CD4-positive, alpha-beta T cell (primary cell): ENCODE measurements at regions not wholly inside any gene's neighbourhood (a gene's known extent, or its start where the extent isn't known, plus 50 kb on each side); places are given as distances from the start of the nearest gene placed in this dataset.

Source experiments
- ATAC-seq: fragments of 200-7000 bp; cut with Tn5 transposase; one replicate; pipeline ENCODE4 v1.10.0; 2022; ENCODE audit warnings: mild to moderate bottlenecking; ENCODE audit not compliant: poor library complexity
- CTCF ChIA-PET: fragments of 350-600 bp; sonication (Branson Sonifier 250); formaldehyde crosslinking; loops from one replicate; lab custom pipeline; 2021; ENCODE audit warnings: antibody characterized with exemption, inconsistent platforms; lab: Charles Lee
- POLR2A ChIA-PET: fragments of 350-600 bp; sonication (Branson Sonifier 250); formaldehyde crosslinking; loops from one replicate; lab custom pipeline; 2021; ENCODE audit warnings: antibody characterized with exemption, inconsistent platforms; lab: Charles Lee
- DNase-seq, 14 experiments: peaks; one replicate each; pipeline ENCODE4 v3.0.0-alpha.2; 2013 to 2020; ENCODE audit warnings: mixed read lengths in 2 of 14
- H3K27ac ChIP-seq, 2 donors: one replicate each; pipeline versions ENCODE4 v1.5.1 to v1.7.0; 2013; ENCODE audit warnings: low read length in 2 of 2, low read depth in 1 of 2, mild to moderate bottlenecking in 1 of 2
- H3K27me3 ChIP-seq, 2 experiments: 1 replicate in 1 of 2; 2 replicates in 1 of 2; pipeline versions ENCODE4 v1.6.1 to v1.7.0; 2013; ENCODE audit warnings: low read length in 2 of 2, control low read depth in 1 of 2, mild to moderate bottlenecking in 1 of 2, moderate library complexity in 1 of 2; ENCODE audit not compliant: insufficient read depth in 2 of 2, control insufficient read depth in 1 of 2
- H3K36me3 ChIP-seq: one replicate; pipeline ENCODE4 v1.6.1; 2013; ENCODE audit warnings: low read length, control low read depth; ENCODE audit not compliant: insufficient read depth
- H3K4me1 ChIP-seq: one replicate; pipeline ENCODE4 v1.6.1; 2013; ENCODE audit warnings: low read length, control low read depth; ENCODE audit not compliant: insufficient read depth
- H3K4me3 ChIP-seq: one replicate; pipeline ENCODE4 v1.5.1; 2013; ENCODE audit warnings: mild to moderate bottlenecking, low read length, moderate library complexity
- H3K9me3 ChIP-seq, 2 experiments: 1 replicate in 1 of 2; 2 replicates in 1 of 2; pipeline versions ENCODE4 v1.6.1 to v1.7.0; 2013; ENCODE audit warnings: low read length in 2 of 2, mild to moderate bottlenecking in 2 of 2, control low read depth in 1 of 2, moderate library complexity in 1 of 2; ENCODE audit not compliant: control insufficient read depth in 1 of 2, insufficient read depth in 1 of 2
- H3K27ac Mint-ChIP-seq: one replicate; pipeline ENCODE4 v1.8.0; 2020; ENCODE audit warnings: mixed read lengths
- H3K27me3 Mint-ChIP-seq: one replicate; pipeline ENCODE4 v1.8.0; 2021; ENCODE audit warnings: mixed read lengths
- H3K36me3 Mint-ChIP-seq: one replicate; pipeline ENCODE4 v1.8.0; 2021; ENCODE audit warnings: low read depth, mixed read lengths
- H3K4me1 Mint-ChIP-seq: one replicate; pipeline ENCODE4 v1.8.0; 2021; ENCODE audit warnings: low read depth, mixed read lengths
- H3K4me3 Mint-ChIP-seq: one replicate; pipeline ENCODE4 v1.8.0; 2020; ENCODE audit warnings: mild to moderate bottlenecking, mixed read lengths
- H3K9me3 Mint-ChIP-seq: one replicate; pipeline ENCODE4 v1.8.0; 2020; ENCODE audit warnings: mixed read lengths
- intact Hi-C, 2 experiments: fragments of 100-400 bp; cut with DNase I in 1 of 2; cut with micrococcal nuclease in 1 of 2; formaldehyde crosslinking; loops; one replicate each; pipeline versions ENCODE4 v1.15.1 to v1.9.0; 2023 to 2025; cut with DNase I, micrococcal nuclease
- TF ChIP-seq, protein P1 (sequence below): fragments of 200-600 bp; IDR thresholded peaks from one replicate; pipeline ENCODE4 v1.8.0; 2022; ENCODE audit warnings: antibody characterized with exemption, mild to moderate bottlenecking

DNA sequence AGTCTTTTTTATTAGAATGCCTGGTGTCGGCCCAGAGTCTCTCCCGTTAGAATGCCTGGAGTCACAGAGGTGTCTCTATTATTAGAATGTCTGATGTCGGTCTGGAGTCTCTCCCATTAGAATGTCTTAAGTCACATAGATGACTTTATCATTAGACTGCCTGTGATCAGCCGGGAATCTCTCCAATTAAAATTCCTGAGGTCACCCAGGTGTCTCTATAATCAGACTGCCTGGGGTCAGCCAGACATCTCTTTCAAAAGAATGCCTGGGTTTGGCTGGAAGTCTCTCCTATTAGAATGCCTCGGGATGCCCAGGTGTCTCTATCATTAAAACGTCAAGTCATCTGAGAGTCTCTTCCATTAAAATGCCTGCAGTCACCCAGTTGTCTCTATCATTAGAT is 1493.9 kb downstream of the UQCRFS1 start:
- Histone ChIP-seq H3K4me1 (no peaks in the 10 kb centered on the region), H3K4me3 (no peak overlapping the region), H3K36me3 (no peaks in the 10 kb centered on the region), H3K9me3 (peaks cover 4 to 84% of the 10 kb centered on the region in 2 experiments), H3K27me3 (no peaks in the 10 kb centered on the region), H3K27ac (no peak overlapping the region)
- H3K36me3 Mint-ChIP-seq: peaks cover 21% of the 10 kb centered on the region
- no peak overlapping the region for H3K4me3 Mint-ChIP-seq
- intact Hi-C loops: no loop called here
- H3K9me3 Mint-ChIP-seq: peaks cover 24% of the 10 kb centered on the region
- TF ChIP-seq, protein P1, sequence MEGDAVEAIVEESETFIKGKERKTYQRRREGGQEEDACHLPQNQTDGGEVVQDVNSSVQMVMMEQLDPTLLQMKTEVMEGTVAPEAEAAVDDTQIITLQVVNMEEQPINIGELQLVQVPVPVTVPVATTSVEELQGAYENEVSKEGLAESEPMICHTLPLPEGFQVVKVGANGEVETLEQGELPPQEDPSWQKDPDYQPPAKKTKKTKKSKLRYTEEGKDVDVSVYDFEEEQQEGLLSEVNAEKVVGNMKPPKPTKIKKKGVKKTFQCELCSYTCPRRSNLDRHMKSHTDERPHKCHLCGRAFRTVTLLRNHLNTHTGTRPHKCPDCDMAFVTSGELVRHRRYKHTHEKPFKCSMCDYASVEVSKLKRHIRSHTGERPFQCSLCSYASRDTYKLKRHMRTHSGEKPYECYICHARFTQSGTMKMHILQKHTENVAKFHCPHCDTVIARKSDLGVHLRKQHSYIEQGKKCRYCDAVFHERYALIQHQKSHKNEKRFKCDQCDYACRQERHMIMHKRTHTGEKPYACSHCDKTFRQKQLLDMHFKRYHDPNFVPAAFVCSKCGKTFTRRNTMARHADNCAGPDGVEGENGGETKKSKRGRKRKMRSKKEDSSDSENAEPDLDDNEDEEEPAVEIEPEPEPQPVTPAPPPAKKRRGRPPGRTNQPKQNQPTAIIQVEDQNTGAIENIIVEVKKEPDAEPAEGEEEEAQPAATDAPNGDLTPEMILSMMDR: no peak
- H3K27ac Mint-ChIP-seq: no peak overlapping the region
- DNase-seq: no peak
- no peaks in the 10 kb centered on the region for H3K27me3 Mint-ChIP-seq
- H3K4me1 Mint-ChIP-seq: no peaks in the 10 kb centered on the region
- no peak for ATAC-seq
- ChIA-PET CTCF (no interaction called here), POLR2A (no interaction called here)

- no peak overlapping the region for H3K4me3 Mint-ChIP-seq
- peaks cover 14% of the 10 kb centered on the region for H3K36me3 Mint-ChIP-seq
- no peak overlapping the region for H3K4me3 ChIP-seq
- H3K27ac Mint-ChIP-seq: no peak overlapping the region
- no peaks in the 10 kb centered on the region for H3K27me3 ChIP-seq
- H3K9me3 Mint-ChIP-seq: peaks cover 24% of the 10 kb centered on the region
- DNase-seq: no peak
- no peaks in the 10 kb centered on the region for H3K27me3 Mint-ChIP-seq
- no peak overlapping the region for H3K27ac ChIP-seq
- TF ChIP-seq, protein P1: no peak
- intact Hi-C loops: no loop called here
- ATAC-seq: no peak
- ChIA-PET CTCF (no interaction called here), POLR2A (no interaction called here)
- no peaks in the 10 kb centered on the region for H3K36me3 ChIP-seq
- no peaks in the 10 kb centered on the region for H3K4me1 Mint-ChIP-seq
- no peaks in the 10 kb centered on the region for H3K4me1 ChIP-seq
- peaks cover 4 to 81% of the 10 kb centered on the region in 2 experiments for H3K9me3 ChIP-seq
These were observed 1494.7 kb downstream of the UQCRFS1 start for GRCh38 chr19:27718234-27718633.

- Mint-ChIP-seq H3K27ac (no peak overlapping the region), H3K27me3 (no peaks in the 10 kb centered on the region), H3K36me3 (peaks cover 12% of the 10 kb centered on the region), H3K4me3 (no peak overlapping the region), H3K4me1 (no peaks in the 10 kb centered on the region), H3K9me3 (peaks cover 25% of the 10 kb centered on the region)
- no peak overlapping the region for H3K27ac ChIP-seq
- H3K36me3 ChIP-seq: no peaks in the 10 kb centered on the region
- ATAC-seq (no peak), DNase-seq (no peak)
- H3K27me3 ChIP-seq: no peaks in the 10 kb centered on the region
- CTCF ChIA-PET: no interaction called here
- TF ChIP-seq, protein P1: no peak
- POLR2A ChIA-PET: no interaction called here
- no peaks in the 10 kb centered on the region for H3K4me1 ChIP-seq
- intact Hi-C loops: no loop called here
- no peak overlapping the region for H3K4me3 ChIP-seq
- peaks cover 4 to 77% of the 10 kb centered on the region in 2 experiments for H3K9me3 ChIP-seq
These were observed 1495.1 kb downstream of the UQCRFS1 start for GRCh38 chr19:27717825-27718224.
